ENCODE measurements at regions not wholly inside any gene's neighbourhood (a gene's known extent, or its start where the extent isn't known, plus 50 kb on each side); places are given as distances from the start of the nearest gene placed in this dataset.

GRCh38 chr4:181289198-181289597 lies 954.0 kb upstream of the TENM3 start:
- no peak for FAIRE-seq

GRCh38 chr4:181291615-181292014 lies 951.6 kb upstream of the TENM3 start:
- no peak for FAIRE-seq

GRCh38 chr4:181293014-181293413 lies 950.2 kb upstream of the TENM3 start:
- FAIRE-seq: no peak

- FAIRE-seq: no peak
Observed at GRCh38 chr4:181293541-181293940, 949.7 kb upstream of the TENM3 start.

GRCh38 chr4:181294421-181294820 lies 948.8 kb upstream of the TENM3 start:
- no peak for FAIRE-seq

GRCh38 chr4:181301735-181302710 lies 941.2 kb upstream of the TENM3 start:
- no peak for FAIRE-seq

GRCh38 chr4:181307824-181308223 lies 935.4 kb upstream of the TENM3 start:
- no peak for FAIRE-seq

- FAIRE-seq: no peak
Observed at GRCh38 chr4:181308476-181309312, 934.5 kb upstream of the TENM3 start.

GRCh38 chr4:181312066-181312465 lies 931.1 kb upstream of the TENM3 start:
- FAIRE-seq: no peak

GRCh38 chr4:181319629-181320028 lies 923.6 kb upstream of the TENM3 start:
- FAIRE-seq: no peak

GRCh38 chr4:181323061-181323460 lies 920.1 kb upstream of the TENM3 start:
- FAIRE-seq: no peak

GRCh38 chr4:181330654-181331201 lies 912.5 kb upstream of the TENM3 start:
- FAIRE-seq: no peak

GRCh38 chr4:181331214-181331613 lies 912.0 kb upstream of the TENM3 start:
- FAIRE-seq: no peak

- FAIRE-seq: no peak
Observed at GRCh38 chr4:181345931-181346330, 897.3 kb upstream of the TENM3 start.

GRCh38 chr4:181350615-181351415 lies 892.4 kb upstream of the TENM3 start:
- FAIRE-seq: no peak

- no peak for FAIRE-seq
Observed at GRCh38 chr4:181364504-181364903, 878.7 kb upstream of the TENM3 start.

- FAIRE-seq: no peak
Observed at GRCh38 chr4:181365671-181366070, 877.5 kb upstream of the TENM3 start.

GRCh38 chr4:181372014-181372413 lies 871.2 kb upstream of the TENM3 start:
- FAIRE-seq: no peak

GRCh38 chr4:181376058-181376457 lies 867.1 kb upstream of the TENM3 start:
- FAIRE-seq: no peak

- no peak for FAIRE-seq
Observed at GRCh38 chr4:181388061-181388460, 855.1 kb upstream of the TENM3 start.

- FAIRE-seq: no peak
Observed at GRCh38 chr4:181416966-181417365, 826.2 kb upstream of the TENM3 start.

GRCh38 chr4:181418496-181418895 lies 824.7 kb upstream of the TENM3 start:
- no peak for FAIRE-seq

GRCh38 chr4:181420950-181421349 lies 822.3 kb upstream of the TENM3 start:
- FAIRE-seq: no peak
